Activated naive CD8-positive, alpha-beta T cell treated with anti-CD3 and anti-CD28 coated beads for 36 hours (primary cell): ENCODE measurements at regions not wholly inside any gene's neighbourhood (a gene's known extent, or its start where the extent isn't known, plus 50 kb on each side); places are given as distances from the start of the nearest gene placed in this dataset.
"Not testable (repeated sequence)": the region's sequence is repeated elsewhere in the genome, so short reads cannot be mapped to it uniquely, and the experiment has no call there.

ENCODE experiments used
- DNase-seq: peaks from one replicate; pipeline ENCODE4 v3.0.0; 2021
- H3K27ac Mint-ChIP-seq: one replicate; pipeline ENCODE4 v1.8.0; 2022; ENCODE audit warnings: mild to moderate bottlenecking, moderate library complexity, mixed read lengths
- H3K27me3 Mint-ChIP-seq: one replicate; pipeline ENCODE4 v1.8.0; 2022; ENCODE audit warnings: mild to moderate bottlenecking, mixed read lengths
- H3K36me3 Mint-ChIP-seq: one replicate; pipeline ENCODE4 v1.8.0; 2021; ENCODE audit warnings: mild to moderate bottlenecking, mixed read lengths
- H3K4me1 Mint-ChIP-seq: one replicate; pipeline ENCODE4 v1.8.0; 2021; ENCODE audit warnings: mixed read lengths
- H3K4me3 Mint-ChIP-seq: one replicate; pipeline ENCODE4 v1.8.0; 2022; ENCODE audit warnings: mild to moderate bottlenecking, moderate library complexity, mixed read lengths
- H3K9me3 Mint-ChIP-seq: one replicate; pipeline ENCODE4 v1.8.0; 2022; ENCODE audit warnings: mixed read lengths

GRCh38 chr5:154702477-154702876 lies 52.7 kb upstream of the LARP1 start:
- Mint-ChIP-seq H3K27me3 (peaks cover 5% of the 10 kb centered on the region), H3K4me3 (no peak overlapping the region), H3K4me1 (no peaks in the 10 kb centered on the region), H3K27ac (no peak overlapping the region), H3K36me3 (no peaks in the 10 kb centered on the region), H3K9me3 (no peaks in the 10 kb centered on the region)
- no peak for DNase-seq

GRCh38 chr5:154701725-154702124 lies 53.5 kb upstream of the LARP1 start:
- not testable (repeated sequence) for H3K36me3 Mint-ChIP-seq, H3K27ac Mint-ChIP-seq, DNase-seq, H3K4me1 Mint-ChIP-seq, H3K9me3 Mint-ChIP-seq, H3K4me3 Mint-ChIP-seq, H3K27me3 Mint-ChIP-seq

- H3K27ac Mint-ChIP-seq = no peak overlapping the region
Observed at GRCh38 chr5:154701181-154701580, 54.0 kb upstream of the LARP1 start.

GRCh38 chr5:154700289-154700928 lies 54.8 kb upstream of the LARP1 start:
- not testable (repeated sequence) for H3K9me3 Mint-ChIP-seq, H3K4me1 Mint-ChIP-seq, H3K36me3 Mint-ChIP-seq, H3K4me3 Mint-ChIP-seq, DNase-seq, H3K27ac Mint-ChIP-seq, H3K27me3 Mint-ChIP-seq

More at GRCh38 chr5:154701181-154701580, 54.0 kb upstream of the LARP1 start:
- Mint-ChIP-seq H3K9me3 (no peaks in the 10 kb centered on the region), H3K27me3 (peaks cover 5% of the 10 kb centered on the region), H3K4me3 (no peak overlapping the region), H3K36me3 (no peaks in the 10 kb centered on the region), H3K4me1 (no peaks in the 10 kb centered on the region)
- DNase-seq = no peak

GRCh38 chr5:154698763-154699162 lies 56.4 kb upstream of the LARP1 start:
- no peaks in the 10 kb centered on the region for H3K4me1 Mint-ChIP-seq
- H3K4me3 Mint-ChIP-seq = no peak overlapping the region
- H3K27me3 Mint-ChIP-seq = peaks cover 5% of the 10 kb centered on the region
- no peak overlapping the region for H3K27ac Mint-ChIP-seq
- no peak for DNase-seq
- H3K9me3 Mint-ChIP-seq = no peaks in the 10 kb centered on the region
- H3K36me3 Mint-ChIP-seq = no peaks in the 10 kb centered on the region

GRCh38 chr5:154697371-154697770 lies 57.8 kb upstream of the LARP1 start:
- no peak for DNase-seq
- H3K4me1 Mint-ChIP-seq = no peaks in the 10 kb centered on the region
- peaks cover 7% of the 10 kb centered on the region for H3K27me3 Mint-ChIP-seq
- H3K4me3 Mint-ChIP-seq = no peak overlapping the region
- no peaks in the 10 kb centered on the region for H3K36me3 Mint-ChIP-seq
- H3K9me3 Mint-ChIP-seq = no peaks in the 10 kb centered on the region
- no peak overlapping the region for H3K27ac Mint-ChIP-seq

- H3K4me3 Mint-ChIP-seq = no peak overlapping the region
- no peaks in the 10 kb centered on the region for H3K36me3 Mint-ChIP-seq
- H3K27me3 Mint-ChIP-seq = peaks cover 12% of the 10 kb centered on the region
- no peaks in the 10 kb centered on the region for H3K9me3 Mint-ChIP-seq
- H3K4me1 Mint-ChIP-seq = no peaks in the 10 kb centered on the region
- DNase-seq = no peak
- no peak overlapping the region for H3K27ac Mint-ChIP-seq
Observed at GRCh38 chr5:154696891-154697290, 58.3 kb upstream of the LARP1 start.

GRCh38 chr5:154694159-154694558 lies 61.0 kb upstream of the LARP1 start:
- Mint-ChIP-seq H3K27ac (no peak overlapping the region), H3K4me3 (no peak overlapping the region)

GRCh38 chr5:154690488-154690887 lies 64.7 kb upstream of the LARP1 start:
- Mint-ChIP-seq H3K4me1 (no peaks in the 10 kb centered on the region), H3K9me3 (no peaks in the 10 kb centered on the region), H3K27ac (no peak overlapping the region), H3K4me3 (no peak overlapping the region), H3K36me3 (no peaks in the 10 kb centered on the region), H3K27me3 (peaks cover 16% of the 10 kb centered on the region)
- DNase-seq = no peak

More at GRCh38 chr5:154694159-154694558, 61.0 kb upstream of the LARP1 start:
- no peaks in the 10 kb centered on the region for H3K9me3 Mint-ChIP-seq
- H3K4me1 Mint-ChIP-seq = no peaks in the 10 kb centered on the region
- no peak for DNase-seq
- no peaks in the 10 kb centered on the region for H3K36me3 Mint-ChIP-seq
- peaks cover 16% of the 10 kb centered on the region for H3K27me3 Mint-ChIP-seq

GRCh38 chr5:154686490-154686889 lies 68.7 kb upstream of the LARP1 start:
- H3K4me1 Mint-ChIP-seq = peaks cover 8% of the 10 kb centered on the region
- DNase-seq = no peak
- no peak overlapping the region for H3K4me3 Mint-ChIP-seq
- H3K27me3 Mint-ChIP-seq = peaks cover 17% of the 10 kb centered on the region
- no peak overlapping the region for H3K27ac Mint-ChIP-seq
- no peaks in the 10 kb centered on the region for H3K36me3 Mint-ChIP-seq
- no peaks in the 10 kb centered on the region for H3K9me3 Mint-ChIP-seq

GRCh38 chr5:154683101-154683880 lies 71.9 kb upstream of the LARP1 start:
- no peak overlapping the region for H3K27ac Mint-ChIP-seq
- peaks cover 8% of the 10 kb centered on the region for H3K4me1 Mint-ChIP-seq
- no peaks in the 10 kb centered on the region for H3K9me3 Mint-ChIP-seq
- H3K27me3 Mint-ChIP-seq = peaks cover 13% of the 10 kb centered on the region
- no peaks in the 10 kb centered on the region for H3K36me3 Mint-ChIP-seq
- H3K4me3 Mint-ChIP-seq = peak overlapping the region; percentile 26
- DNase-seq = no peak

GRCh38 chr5:154679501-154679900 lies 75.7 kb upstream of the LARP1 start:
- Mint-ChIP-seq H3K27me3 (peaks cover 13% of the 10 kb centered on the region), H3K36me3 (no peaks in the 10 kb centered on the region), H3K27ac (no peak overlapping the region), H3K4me1 (peaks cover 8% of the 10 kb centered on the region), H3K4me3 (no peak overlapping the region), H3K9me3 (no peaks in the 10 kb centered on the region)
- no peak for DNase-seq

- Mint-ChIP-seq H3K27ac (no peak overlapping the region), H3K27me3 (peaks cover 5% of the 10 kb centered on the region), H3K36me3 (no peaks in the 10 kb centered on the region), H3K9me3 (no peaks in the 10 kb centered on the region), H3K4me3 (no peak overlapping the region), H3K4me1 (no peaks in the 10 kb centered on the region)
- no peak for DNase-seq
Observed at GRCh38 chr5:154677921-154678320, 77.3 kb upstream of the LARP1 start.

GRCh38 chr5:154676508-154676907 lies 78.7 kb upstream of the LARP1 start:
- no peaks in the 10 kb centered on the region for H3K36me3 Mint-ChIP-seq
- no peaks in the 10 kb centered on the region for H3K9me3 Mint-ChIP-seq
- no peak for DNase-seq
- H3K27ac Mint-ChIP-seq = no peak overlapping the region
- H3K4me3 Mint-ChIP-seq = no peak overlapping the region
- H3K4me1 Mint-ChIP-seq = no peaks in the 10 kb centered on the region
- H3K27me3 Mint-ChIP-seq = no peaks in the 10 kb centered on the region

- H3K27me3 Mint-ChIP-seq = no peaks in the 10 kb centered on the region
- no peak overlapping the region for H3K27ac Mint-ChIP-seq
- no peak for DNase-seq
- H3K4me1 Mint-ChIP-seq = no peaks in the 10 kb centered on the region
- no peaks in the 10 kb centered on the region for H3K9me3 Mint-ChIP-seq
- H3K4me3 Mint-ChIP-seq = no peak overlapping the region
- no peaks in the 10 kb centered on the region for H3K36me3 Mint-ChIP-seq
Observed at GRCh38 chr5:154674029-154674428, 81.1 kb upstream of the LARP1 start.

- Mint-ChIP-seq H3K4me1 (no peaks in the 10 kb centered on the region), H3K9me3 (no peaks in the 10 kb centered on the region), H3K27ac (no peak overlapping the region), H3K36me3 (no peaks in the 10 kb centered on the region), H3K27me3 (no peaks in the 10 kb centered on the region), H3K4me3 (no peak overlapping the region)
- no peak for DNase-seq
Observed at GRCh38 chr5:154673506-154673905, 81.7 kb upstream of the LARP1 start.
